GM12892 (cell line): ENCODE measurements at regions not wholly inside any gene's neighbourhood (a gene's known extent, or its start where the extent isn't known, plus 50 kb on each side); places are given as distances from the start of the nearest gene placed in this dataset.
"Not testable (repeated sequence)": the region's sequence is repeated elsewhere in the genome, so short reads cannot be mapped to it uniquely, and the experiment has no call there.

Source experiments
- POLR2A ChIP-seq: IDR thresholded peaks from 2 replicates; pipeline ENCODE4 v1.6.1; 2011; ENCODE audit warnings: low read depth, low read length, control low read depth
- TAF1 ChIP-seq: IDR thresholded peaks from 2 replicates; pipeline ENCODE4 v1.6.1; 2011; ENCODE audit warnings: low read depth, mild to moderate bottlenecking, control low read depth, low read length, borderline replicate concordance

- TF ChIP-seq TAF1, POLR2A: not testable (repeated sequence)
Measured at GRCh38 chrX:92105693-92106092, 326.5 kb downstream of the PCDH11X start.
